HCT116 (cell line): ENCODE measurements at regions not wholly inside any gene's neighbourhood (a gene's known extent, or its start where the extent isn't known, plus 50 kb on each side); places are given as distances from the start of the nearest gene placed in this dataset.
"Not testable (repeated sequence)": the region's sequence is repeated elsewhere in the genome, so short reads cannot be mapped to it uniquely, and the experiment has no call there.

Experiments used
- ATAC-seq: fragments of 200-7000 bp; cut with Tn5 transposase; 2 replicates; pipeline ENCODE4 v1.9.1; 2020; ENCODE audit warnings: mild to moderate bottlenecking, moderate library complexity
- BruUV-seq: library from RNA; stranded (reverse); fragments of 400-500 nt; replicated peaks from 2 replicates; lab custom pipeline; 2021; lab: Mats Ljungman, UMichigan
- CTCF ChIA-PET: fragments of 300-600 bp; sonication (Branson Sonifier 250); formaldehyde crosslinking; loops from one replicate; lab custom pipeline; 2021; ENCODE audit warnings: antibody characterized with exemption; lab: Charles Lee
- POLR2A ChIA-PET: fragments of 300-600, 350-600 bp; sonication (Branson Sonifier 250); formaldehyde crosslinking; loops from one replicate; lab custom pipeline; 2021; ENCODE audit warnings: antibody characterized with exemption; lab: Charles Lee
- RAD21 ChIA-PET, 2 experiments: fragments of 300-600 bp; sonication (Branson Sonifier 250); formaldehyde crosslinking; loops; one replicate each; lab custom pipeline; 2023; ENCODE audit warnings: low total read pairs in 2 of 2; ENCODE audit not compliant: uncharacterized antibody in 2 of 2, unreplicated experiment in 2 of 2, low non-redundant PET in 1 of 2; lab: Charles Lee
- DNase-seq: peaks from one replicate; pipeline ENCODE4 v3.0.0-alpha.2; 2010; ENCODE audit warnings: low read depth, low spot score
- H2AFZ ChIP-seq: fragments of 200-600 bp; shearing (Covaris generic), sonication (generic); 2 replicates; pipeline ENCODE4 v1.6.1; 2017; ENCODE audit warnings: low read depth, mixed run types, mixed read lengths, antibody characterized with exemption, low read length; ENCODE audit not compliant: poor library complexity, severe bottlenecking
- H3K27ac ChIP-seq: 2 replicates; pipeline ENCODE4 v1.5.1; 2012; ENCODE audit warnings: low read depth, low read length
- H3K27me3 ChIP-seq: fragments of 200-600 bp; sonication (generic); 2 replicates; pipeline ENCODE4 v1.6.1; 2016; ENCODE audit warnings: mixed run types, low read length, mixed read lengths; ENCODE audit not compliant: insufficient read depth
- H3K36me3 ChIP-seq, 2 experiments: fragments of 200-500 bp in 1 of 2; fragments of 200-600 bp in 1 of 2; sonication (Bioruptor generic) in 1 of 2; sonication (generic) in 1 of 2; 2 replicates each; pipeline versions ENCODE4 v1.5.1 to v1.6.1; 2014 to 2016; ENCODE audit warnings: low read length in 2 of 2, inconsistent platforms in 1 of 2, mixed read lengths in 1 of 2, mixed run types in 1 of 2; ENCODE audit not compliant: insufficient read depth in 2 of 2, control insufficient read depth in 1 of 2
- H3K4me1 ChIP-seq, 2 experiments: fragments of 200-600 bp in 1 of 2; sonication (generic) in 1 of 2; 2 replicates each; pipeline versions ENCODE4 v1.5.1 to v1.6.1; 2012 to 2017; ENCODE audit warnings: low read length in 2 of 2, inconsistent platforms in 1 of 2, mild to moderate bottlenecking in 1 of 2, mixed read lengths in 1 of 2, mixed run types in 1 of 2, moderate library complexity in 1 of 2; ENCODE audit not compliant: insufficient read depth in 2 of 2, control insufficient read depth in 1 of 2
- H3K4me2 ChIP-seq: fragments of 200-600 bp; sonication (generic); 2 replicates; pipeline ENCODE4 v1.6.1; 2017; ENCODE audit warnings: mixed run types, low read length, mixed read lengths
- H3K4me3 ChIP-seq, 2 experiments: fragments of 200-600 bp in 1 of 2; sonication (generic) in 1 of 2; replicated peaks in 1 of 2; 2 replicates each; pipeline ENCODE4 v1.5.1; 2011 to 2016; ENCODE audit warnings: low read length in 2 of 2, control low read depth in 1 of 2, low read depth in 1 of 2, mild to moderate bottlenecking in 1 of 2, mixed read lengths in 1 of 2, mixed run types in 1 of 2
- H3K79me2 ChIP-seq: fragments of 200-600 bp; sonication (generic); 2 replicates; pipeline ENCODE4 v1.6.1; 2017; ENCODE audit warnings: mild to moderate bottlenecking, mixed run types, low read length, moderate library complexity, mixed read lengths; ENCODE audit not compliant: insufficient read depth
- H3K9ac ChIP-seq: fragments of 200-600 bp; sonication (generic); 2 replicates; pipeline ENCODE4 v1.6.1; 2016; ENCODE audit warnings: low read length, mixed read lengths
- H3K9me2 ChIP-seq: fragments of 200-600 bp; sonication (generic), shearing (Covaris generic); 2 replicates; pipeline ENCODE4 v1.6.1; 2017; ENCODE audit warnings: mixed run types, mild to moderate bottlenecking, moderate library complexity; ENCODE audit not compliant: insufficient read depth
- H3K9me3 ChIP-seq, 2 experiments: fragments of 200-500 bp in 1 of 2; fragments of 200-600 bp in 1 of 2; sonication (Bioruptor generic) in 1 of 2; sonication (generic) in 1 of 2; 2 replicates each; pipeline ENCODE4 v1.6.1; 2014 to 2017; ENCODE audit warnings: low read length in 2 of 2, mixed read lengths in 2 of 2, inconsistent platforms in 1 of 2, low read depth in 1 of 2, mild to moderate bottlenecking in 1 of 2, mixed run types in 1 of 2, moderate library complexity in 1 of 2; ENCODE audit not compliant: control insufficient read depth in 1 of 2, insufficient read depth in 1 of 2
- H4K20me1 ChIP-seq: fragments of 200-600 bp; sonication (generic), shearing (Covaris generic); 2 replicates; pipeline ENCODE4 v1.6.1; 2017; ENCODE audit warnings: mixed run types, mild to moderate bottlenecking, moderate library complexity; ENCODE audit not compliant: insufficient read depth
- CBX3 ChIP-seq: IDR thresholded peaks from 2 replicates; pipeline ENCODE4 v1.6.1; 2012; ENCODE audit warnings: low read depth
- CEBPB ChIP-seq: IDR thresholded peaks from 2 replicates; pipeline ENCODE4 v1.6.1; 2012; ENCODE audit warnings: low read depth
- CTCF ChIP-seq, 3 experiments: fragments of 200-600 bp in 1 of 3; sonication (generic) in 1 of 3; IDR thresholded peaks in 2 of 3; conservative IDR thresholded peaks in 1 of 3; 2 replicates each; pipeline ENCODE4 v1.5.1; 2012 to 2017; ENCODE audit warnings: low read depth in 2 of 3, low read length in 2 of 3, antibody characterized with exemption in 1 of 3, borderline replicate concordance in 1 of 3, control low read depth in 1 of 3, mild to moderate bottlenecking in 1 of 3, mixed read lengths in 1 of 3, mixed run types in 1 of 3, moderate library complexity in 1 of 3; ENCODE audit not compliant: insufficient read depth in 1 of 3
- EGR1 ChIP-seq: IDR thresholded peaks from 2 replicates; pipeline ENCODE4 v1.6.1; 2012; ENCODE audit warnings: low read depth
- RAD21 ChIP-seq: IDR thresholded peaks from 2 replicates; pipeline ENCODE4 v1.6.1; 2012; ENCODE audit warnings: low read depth, mild to moderate bottlenecking
- SIN3A ChIP-seq: IDR thresholded peaks from 2 replicates; pipeline ENCODE4 v1.6.1; 2012; ENCODE audit warnings: low read depth
- ZNF274 ChIP-seq: fragments of 200-500 bp; sonication (Bioruptor generic); IDR thresholded peaks from 2 replicates; pipeline ENCODE4 v1.6.1; 2014; ENCODE audit warnings: mild to moderate bottlenecking, low read depth, low read length, inconsistent platforms
- intact Hi-C: fragments of 100-400 bp; cut with micrococcal nuclease; formaldehyde crosslinking; loops from 2 replicates; pipeline ENCODE4 v1.10.0; 2022

DNA sequence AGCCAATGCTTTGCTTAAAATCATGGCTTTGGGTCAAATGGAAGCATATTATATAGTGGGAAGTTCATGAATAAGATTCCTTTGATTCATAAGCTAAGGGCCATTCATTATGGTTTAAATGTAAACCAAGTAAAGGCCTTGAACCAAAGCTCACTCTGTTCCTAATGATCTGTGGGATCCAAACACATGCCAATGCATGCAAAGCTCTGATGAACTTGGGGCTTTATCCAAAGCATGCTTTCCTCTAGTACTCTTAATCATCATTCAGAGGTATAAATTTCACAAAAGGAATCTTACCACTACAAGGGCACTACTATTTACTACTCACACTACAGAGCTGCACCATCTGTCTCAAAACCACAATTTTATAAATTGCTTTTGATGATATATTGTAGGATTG lies 102.8 kb upstream of the RBMS1 start:
- no TSS peak for BruUV-seq
- DNase-seq (no peak), ATAC-seq (no peak)
- POLR2A ChIA-PET = no interaction called here
- intact Hi-C loops = no loop called here
- no peak overlapping the region for H3K4me3 ChIP-seq
- no peak overlapping the region for H3K27ac ChIP-seq
- H3K9me3 ChIP-seq = no peaks in the 10 kb centered on the region
- H3K4me1 ChIP-seq = no peaks in the 10 kb centered on the region
- no peak overlapping the region for H3K4me2 ChIP-seq
- H2AFZ ChIP-seq = no peak overlapping the region
- H3K79me2 ChIP-seq = no peaks in the 10 kb centered on the region
- no peak for TF ChIP-seq CBX3
- TF ChIP-seq SIN3A = no peak
- no peak for TF ChIP-seq RAD21
- no peak for TF ChIP-seq CTCF (IDR thresholded peaks at IDR 0.05 in 2 of 3, conservative IDR thresholded peaks at IDR 0.05 in 1 of 3; ENCODE audit: borderline replicate concordance in 1 of 3, insufficient read depth in 1 of 3, low read depth in 2 of 3, low read length in 2 of 3)
- no peak for TF ChIP-seq CEBPB
- TF ChIP-seq EGR1 = no peak
- no peak for TF ChIP-seq ZNF274
- no peaks in the 10 kb centered on the region for H4K20me1 ChIP-seq
- no peaks in the 10 kb centered on the region for H3K27me3 ChIP-seq
- no peak overlapping the region for H3K9ac ChIP-seq
- H3K9me2 ChIP-seq = no peaks in the 10 kb centered on the region
- CTCF ChIA-PET = no interaction called here
- RAD21 ChIA-PET = no interaction called here
- H3K36me3 ChIP-seq = no peaks in the 10 kb centered on the region

- CTCF ChIA-PET, RAD21 ChIA-PET: not testable (repeated sequence)
These were observed 106.8 kb upstream of the RBMS1 start for GRCh38 chr2:160600437-160600836.

More at GRCh38 chr2:160600437-160600836, 106.8 kb upstream of the RBMS1 start:
- DNase-seq, H3K9me2 ChIP-seq, H3K9me3 ChIP-seq, H4K20me1 ChIP-seq, H2AFZ ChIP-seq, ATAC-seq, H3K36me3 ChIP-seq, intact Hi-C loops, H3K4me2 ChIP-seq, BruUV-seq, H3K4me1 ChIP-seq, H3K79me2 ChIP-seq, H3K9ac ChIP-seq, POLR2A ChIA-PET, H3K4me3 ChIP-seq, H3K27ac ChIP-seq, H3K27me3 ChIP-seq: not testable (repeated sequence)
